ENCODE measurements at regions not wholly inside any gene's neighbourhood (a gene's known extent, or its start where the extent isn't known, plus 50 kb on each side); places are given as distances from the start of the nearest gene placed in this dataset.

- WGBS (ENCODE audit: insufficient coverage, low coverage, low lambda C conversion rate, missing lambda C conversion rate): 100% methylated on average over 1 of the region's 1 CpG
- DNase-seq: no peak
- intact Hi-C loops (cut with DNase I): no loop called here
- no peaks in the 10 kb centered on the region for H3K36me3 ChIP-seq
- H3K27me3 ChIP-seq: no peaks in the 10 kb centered on the region
- no peak overlapping the region for H3K27ac ChIP-seq
- TF ChIP-seq CTCF (IDR thresholded peaks at IDR 0.05) (no peak), POLR2A (IDR thresholded peaks at IDR 0.05) (no peak)
- no peaks in the 10 kb centered on the region for H3K9me3 ChIP-seq
- no peak overlapping the region for H3K4me3 ChIP-seq
- ATAC-seq: no peak
- no peaks in the 10 kb centered on the region for H3K4me1 ChIP-seq
Observed at GRCh38 chr5:109522404-109522803, 112.6 kb upstream of the PJA2 start.

- no peaks in the 10 kb centered on the region for H3K27me3 ChIP-seq
- WGBS (ENCODE audit: insufficient coverage, low coverage, low lambda C conversion rate, missing lambda C conversion rate): 89% methylated on average over 3 of the region's 3 CpGs
Observed at GRCh38 chr5:109519416-109519815, 109.6 kb upstream of the PJA2 start.

DNA sequence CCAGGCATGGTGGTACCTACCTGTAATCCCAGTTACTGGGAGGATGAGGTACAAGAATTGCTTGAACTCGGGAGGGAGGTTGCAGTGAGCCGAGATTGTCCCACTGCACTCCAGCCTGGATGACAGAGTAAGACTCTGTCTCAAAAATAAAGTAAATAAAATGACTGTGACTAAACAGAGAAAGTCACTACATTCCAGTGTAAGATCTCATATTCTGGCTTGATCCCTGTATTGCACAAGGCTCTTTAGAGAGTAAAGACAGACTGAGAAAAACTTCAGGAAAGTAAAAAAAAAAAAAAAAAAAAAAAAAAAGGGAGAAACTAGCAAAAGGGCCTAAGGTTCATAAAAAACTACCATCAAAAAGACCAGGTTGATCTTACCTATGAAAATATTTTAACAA lies 106.6 kb upstream of the PJA2 start:
- Histone ChIP-seq H3K27ac (no peak overlapping the region), H3K4me3 (no peak overlapping the region), H3K36me3 (no peaks in the 10 kb centered on the region), H3K27me3 (no peaks in the 10 kb centered on the region), H3K4me1 (no peaks in the 10 kb centered on the region), H3K9me3 (no peaks in the 10 kb centered on the region)
- 94% methylated on average over 2 of the region's 2 CpGs for WGBS (ENCODE audit: insufficient coverage, low coverage, low lambda C conversion rate, missing lambda C conversion rate)
- ATAC-seq (peak in 2 of 4 donors; percentile 45 to 52), DNase-seq (no peak)
- intact Hi-C loops (cut with DNase I): no loop called here
- TF ChIP-seq CTCF (IDR thresholded peaks at IDR 0.05) (no peak), POLR2A (IDR thresholded peaks at IDR 0.05) (no peak)

More at GRCh38 chr5:109519416-109519815, 109.6 kb upstream of the PJA2 start:
- no peaks in the 10 kb centered on the region for H3K36me3 ChIP-seq
- no peaks in the 10 kb centered on the region for H3K4me1 ChIP-seq
- TF ChIP-seq POLR2A (IDR thresholded peaks at IDR 0.05) (no peak), CTCF (IDR thresholded peaks at IDR 0.05) (no peak)
- no peak overlapping the region for H3K4me3 ChIP-seq
- no peak for DNase-seq
- intact Hi-C loops (cut with DNase I): no loop called here
- no peak overlapping the region for H3K27ac ChIP-seq
- H3K9me3 ChIP-seq: no peaks in the 10 kb centered on the region
- ATAC-seq: no peak

- no peaks in the 10 kb centered on the region for H3K4me1 ChIP-seq
- WGBS (ENCODE audit: insufficient coverage, low coverage, low lambda C conversion rate, missing lambda C conversion rate): 58% methylated on average over 8 of the region's 8 CpGs
- H3K36me3 ChIP-seq: no peaks in the 10 kb centered on the region
- TF ChIP-seq CTCF (IDR thresholded peaks at IDR 0.05) (no peak), POLR2A (IDR thresholded peaks at IDR 0.05) (no peak)
- no peak overlapping the region for H3K4me3 ChIP-seq
- no peak for DNase-seq
- intact Hi-C loops (cut with DNase I): no loop called here
- no peaks in the 10 kb centered on the region for H3K27me3 ChIP-seq
- H3K27ac ChIP-seq: no peak overlapping the region
- peak in 3 of 4 donors; percentile 30 to 42 (median 35) for ATAC-seq
- no peaks in the 10 kb centered on the region for H3K9me3 ChIP-seq
Observed at GRCh38 chr5:109511980-109512734, 102.4 kb upstream of the PJA2 start.

Measured in right lobe of liver (tissue), 6 donors.